CD4-positive, alpha-beta T cell treated with Interleukin-1 beta for 1 hour (primary cell): ENCODE measurements at regions not wholly inside any gene's neighbourhood (a gene's known extent, or its start where the extent isn't known, plus 50 kb on each side); places are given as distances from the start of the nearest gene placed in this dataset.

ENCODE experiments used
- DNase-seq, 2 donors: peaks; one replicate each; pipeline ENCODE4 v3.0.0-alpha.2; 2020 to 2022

DNA sequence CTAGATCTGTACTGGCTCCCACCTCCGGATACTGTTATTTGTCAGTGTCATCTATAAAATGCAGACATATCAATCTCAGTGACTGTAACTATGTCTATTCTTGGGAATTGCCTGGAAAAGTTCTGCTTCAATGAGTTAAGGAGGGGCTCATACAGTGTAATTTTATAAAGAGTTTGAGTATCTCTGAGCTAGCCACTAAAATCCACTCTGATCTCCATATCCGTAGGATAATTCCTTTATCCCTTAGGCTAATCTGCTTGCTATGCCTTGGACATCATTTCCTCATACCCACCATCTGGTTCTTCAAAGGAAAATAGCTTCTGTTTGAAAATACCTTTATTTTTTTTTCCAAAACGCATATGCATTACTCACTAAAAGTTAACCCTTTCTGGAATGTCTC, 863.2 kb downstream of the SUCLG1 start:
- DNase-seq = no peak

- DNase-seq = no peak
Measured at GRCh38 chr2:83595121-83595690, 863.9 kb downstream of the SUCLG1 start.

GRCh38 chr2:83594241-83595120, 864.6 kb downstream of the SUCLG1 start:
- no peak for DNase-seq

- DNase-seq = no peak
Measured at GRCh38 chr2:83587309-83587708, 871.8 kb downstream of the SUCLG1 start.

DNA sequence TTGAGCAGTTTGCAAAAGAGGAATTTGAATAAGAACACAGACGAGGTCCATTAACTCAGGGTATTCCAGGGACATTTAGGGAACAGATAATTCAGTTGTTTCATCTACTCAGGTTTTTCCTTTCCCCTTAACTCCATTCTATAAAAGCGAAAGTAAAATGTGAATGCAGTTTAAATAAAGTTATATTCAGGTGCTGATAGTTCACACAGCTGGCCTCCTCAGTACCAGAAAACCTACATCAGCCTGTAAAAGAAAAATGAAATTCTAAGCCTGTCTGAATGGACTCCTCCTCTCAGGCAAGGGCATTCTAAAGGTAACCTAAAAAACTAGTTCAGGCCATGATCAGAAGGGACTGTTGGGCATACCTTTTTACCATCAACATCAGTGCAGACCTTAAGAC, 873.8 kb downstream of the SUCLG1 start:
- DNase-seq = no peak

GRCh38 chr2:83584672-83585071, 874.4 kb downstream of the SUCLG1 start:
- no peak for DNase-seq

GRCh38 chr2:83582589-83582988, 876.5 kb downstream of the SUCLG1 start:
- DNase-seq = no peak

DNA sequence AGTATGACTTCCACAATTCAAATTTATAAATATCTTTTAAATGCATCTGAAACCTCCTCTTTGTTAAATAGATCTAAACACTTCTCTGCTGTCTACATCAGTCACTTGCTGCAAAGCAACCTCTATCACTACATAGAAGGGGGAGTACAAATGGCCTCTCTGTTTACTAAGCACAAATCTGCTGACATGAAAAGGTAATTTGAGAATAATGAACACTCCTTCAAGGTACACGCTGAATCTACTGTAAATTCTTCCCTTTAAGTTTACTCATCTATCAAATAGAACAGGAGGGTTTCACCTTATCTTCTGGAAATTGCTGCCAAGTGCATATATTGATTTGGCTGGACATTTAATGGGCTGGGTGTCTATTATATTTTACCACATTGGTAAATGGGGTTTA, 879.6 kb downstream of the SUCLG1 start:
- no peak for DNase-seq

- no peak for DNase-seq
Measured at GRCh38 chr2:83578405-83578804, 880.7 kb downstream of the SUCLG1 start.

- DNase-seq = no peak
Measured at GRCh38 chr2:83574614-83575013, 884.5 kb downstream of the SUCLG1 start.

- DNase-seq = no peak
Measured at GRCh38 chr2:83573060-83573459, 886.0 kb downstream of the SUCLG1 start.

DNA sequence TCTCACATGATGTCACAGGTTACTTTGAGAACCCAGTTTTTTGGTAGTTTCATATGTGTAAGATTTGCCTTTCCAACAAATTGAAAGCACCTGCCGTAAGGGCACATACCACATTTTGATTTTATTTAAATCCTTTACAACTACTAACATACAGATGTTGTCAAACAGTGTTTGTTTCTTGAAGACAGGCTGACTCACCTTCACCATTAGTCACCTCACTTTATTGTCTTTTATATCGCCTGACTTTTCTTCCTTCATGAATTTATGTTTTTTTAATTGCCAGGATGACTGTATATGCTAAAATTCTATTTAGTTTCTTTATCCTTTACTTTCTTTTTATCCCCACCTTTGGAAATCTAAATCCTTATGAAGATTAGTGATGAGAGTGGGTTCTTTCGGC, 886.7 kb downstream of the SUCLG1 start:
- no peak for DNase-seq

- no peak for DNase-seq
Measured at GRCh38 chr2:83567551-83567950, 891.5 kb downstream of the SUCLG1 start.

DNA sequence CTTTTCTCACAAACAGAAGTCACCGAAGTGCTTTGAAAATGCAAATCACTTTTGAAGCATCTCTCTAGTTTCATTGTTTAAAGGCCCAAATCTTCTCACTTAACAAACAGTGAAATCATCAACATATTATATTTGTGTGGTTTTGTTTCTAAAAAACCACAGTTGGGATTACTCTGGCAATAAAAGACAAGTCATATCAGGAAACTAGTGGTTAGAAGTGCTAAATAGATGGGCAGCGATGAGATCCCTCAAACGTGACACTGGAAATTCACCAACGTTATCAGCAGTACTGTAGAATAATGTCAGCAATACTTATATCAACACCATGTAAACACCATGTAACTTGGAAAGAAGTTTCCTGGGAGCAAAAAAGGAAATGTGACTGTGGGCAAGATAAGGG, 893.5 kb downstream of the SUCLG1 start:
- no peak for DNase-seq

DNA sequence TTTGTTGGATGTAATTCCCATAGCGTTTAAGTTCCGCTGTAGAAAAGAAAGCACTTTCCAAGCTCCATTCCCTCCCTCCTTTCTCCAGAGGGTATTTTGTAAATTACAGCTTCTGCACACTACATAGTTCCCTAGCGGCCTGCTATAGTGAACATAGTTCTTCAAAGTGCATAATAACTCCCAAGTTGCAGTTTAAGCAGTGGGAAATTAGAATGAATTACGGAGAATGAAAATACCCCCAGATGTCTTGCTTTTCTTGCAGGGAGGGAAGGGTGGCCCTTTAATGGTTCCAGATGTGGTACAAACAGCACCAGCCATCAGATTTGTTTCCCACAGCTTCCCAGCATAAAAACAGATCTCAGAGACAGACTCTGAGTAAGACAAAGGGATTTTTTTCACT, 893.9 kb downstream of the SUCLG1 start:
- no peak for DNase-seq

DNA sequence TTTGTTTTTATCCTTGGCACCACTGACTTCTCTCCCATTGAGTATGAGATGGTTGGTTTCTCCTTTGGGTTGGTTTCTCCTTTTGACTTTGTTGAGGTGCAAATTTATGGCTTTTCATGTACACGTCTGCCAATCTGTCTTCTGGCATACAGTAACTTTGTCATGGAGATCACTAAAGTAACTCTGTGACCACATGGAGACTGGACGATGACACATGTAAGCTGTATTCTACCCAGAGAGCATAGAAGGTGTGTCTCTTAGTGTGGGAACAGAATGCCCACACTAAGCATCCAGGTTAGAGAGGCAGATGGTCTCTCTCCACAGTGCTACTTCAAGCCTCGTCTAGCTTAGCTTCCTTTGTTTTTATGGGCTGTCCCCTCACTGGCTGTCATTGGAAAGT, 897.5 kb downstream of the SUCLG1 start:
- DNase-seq = no peak

GRCh38 chr2:83536556-83536955, 922.5 kb downstream of the SUCLG1 start:
- DNase-seq = no peak

GRCh38 chr2:83534416-83534815, 924.7 kb downstream of the SUCLG1 start:
- no peak for DNase-seq

- DNase-seq = no peak
Measured at GRCh38 chr2:83531206-83531826, 927.8 kb downstream of the SUCLG1 start.

- no peak for DNase-seq
Measured at GRCh38 chr2:83528767-83529166, 930.3 kb downstream of the SUCLG1 start.

GRCh38 chr2:83522891-83523493, 936.1 kb downstream of the SUCLG1 start:
- DNase-seq = no peak

- DNase-seq = no peak
Measured at GRCh38 chr2:83517727-83518368, 941.2 kb downstream of the SUCLG1 start.

- no peak for DNase-seq
Measured at GRCh38 chr2:83516503-83516902, 942.6 kb downstream of the SUCLG1 start.
